ENCODE measurements at regions not wholly inside any gene's neighbourhood (a gene's known extent, or its start where the extent isn't known, plus 50 kb on each side); places are given as distances from the start of the nearest gene placed in this dataset.

- no peaks in the 10 kb centered on the region for H3K27me3 Mint-ChIP-seq
These were observed 60.5 kb upstream of the ADAMTS3 start for GRCh38 chr4:72629540-72629939.

GRCh38 chr4:72627723-72628122 is 58.7 kb upstream of the ADAMTS3 start:
- ChIA-PET POLR2A (no interaction called here), CTCF (no interaction called here)
- H3K4me3 Mint-ChIP-seq = no peak overlapping the region
- no peaks in the 10 kb centered on the region for H3K36me3 Mint-ChIP-seq
- intact Hi-C loops (cut with micrococcal nuclease) = no loop called here
- H3K9me3 Mint-ChIP-seq = no peaks in the 10 kb centered on the region
- H3K27me3 Mint-ChIP-seq = no peaks in the 10 kb centered on the region
- no peak overlapping the region for H3K27ac Mint-ChIP-seq
- H3K4me1 Mint-ChIP-seq (ENCODE audit: low read depth) = no peaks in the 10 kb centered on the region
- DNase-seq = no peak

More at GRCh38 chr4:72629540-72629939, 60.5 kb upstream of the ADAMTS3 start:
- ChIA-PET POLR2A (no interaction called here), CTCF (no interaction called here)
- H3K4me1 Mint-ChIP-seq (ENCODE audit: low read depth) = no peaks in the 10 kb centered on the region
- no peak for DNase-seq
- no peak overlapping the region for H3K27ac Mint-ChIP-seq
- H3K36me3 Mint-ChIP-seq = no peaks in the 10 kb centered on the region
- intact Hi-C loops (cut with micrococcal nuclease) = no loop called here
- H3K4me3 Mint-ChIP-seq = no peak overlapping the region
- no peaks in the 10 kb centered on the region for H3K9me3 Mint-ChIP-seq

All from activated CD4-positive, alpha-beta memory T cell treated with anti-CD3 and anti-CD28 coated beads for 36 hours (primary cell).